ENCODE measurements at regions not wholly inside any gene's neighbourhood (a gene's known extent, or its start where the extent isn't known, plus 50 kb on each side); places are given as distances from the start of the nearest gene placed in this dataset.
A peak's percentile ranks its signal among the peaks of the same experiment; 100 is the strongest.

DNA sequence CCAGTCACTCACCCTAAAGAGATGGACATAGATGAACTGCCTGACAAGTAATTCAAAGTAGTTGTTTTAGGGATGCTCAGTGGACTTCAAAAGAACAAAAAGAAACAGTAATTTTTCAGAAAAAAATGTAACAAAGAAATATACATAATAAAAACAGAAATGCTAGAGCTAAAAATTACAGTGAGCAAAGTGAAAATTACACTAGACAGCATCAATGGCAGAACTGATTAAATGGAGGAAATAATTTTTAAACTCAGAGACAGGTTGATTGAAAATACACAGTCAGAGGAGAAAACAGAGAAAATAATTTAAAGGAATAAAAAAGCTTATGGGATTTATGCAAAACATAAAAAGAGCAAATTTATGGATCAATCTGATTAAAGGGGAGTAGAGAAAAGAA is 1968.4 kb downstream of the EFNA5 start:
- RAD21 ChIA-PET (ENCODE audit: low non-redundant PET in 1 of 2, low total read pairs in 2 of 2, uncharacterized antibody in 2 of 2, unreplicated experiment in 2 of 2): no interaction called here
- Histone ChIP-seq H3K4me3 (replicated peaks in 1 of 2; ENCODE audit: low read depth in 1 of 2, low read length in 2 of 2) (no peak overlapping the region), H3K79me2 (ENCODE audit: insufficient read depth, low read length) (no peaks in the 10 kb centered on the region), H4K20me1 (ENCODE audit: insufficient read depth) (no peaks in the 10 kb centered on the region), H3K27me3 (ENCODE audit: insufficient read depth, low read length) (no peaks in the 10 kb centered on the region), H3K4me1 (ENCODE audit: control insufficient read depth in 1 of 2, insufficient read depth in 2 of 2, low read length in 2 of 2) (no peaks in the 10 kb centered on the region), H2AFZ (ENCODE audit: low read depth, low read length, poor library complexity, severe bottlenecking) (no peak overlapping the region), H3K9ac (ENCODE audit: low read length) (no peak overlapping the region), H3K36me3 (ENCODE audit: control insufficient read depth in 1 of 2, insufficient read depth in 2 of 2, low read length in 2 of 2) (no peaks in the 10 kb centered on the region), H3K9me3 (ENCODE audit: control insufficient read depth in 1 of 2, insufficient read depth in 1 of 2, low read depth in 1 of 2, low read length in 2 of 2) (no peaks in the 10 kb centered on the region), H3K4me2 (ENCODE audit: low read length) (no peak overlapping the region), H3K9me2 (ENCODE audit: insufficient read depth) (no peaks in the 10 kb centered on the region), H3K27ac (ENCODE audit: low read depth, low read length) (no peak overlapping the region)
- POLR2A ChIA-PET: no interaction called here
- no peak for TF ChIP-seq POLR2A (IDR thresholded peaks at IDR 0.05; ENCODE audit: borderline replicate concordance, extremely low read depth, insufficient read depth, insufficient read length)
- TF ChIP-seq, protein P1, sequence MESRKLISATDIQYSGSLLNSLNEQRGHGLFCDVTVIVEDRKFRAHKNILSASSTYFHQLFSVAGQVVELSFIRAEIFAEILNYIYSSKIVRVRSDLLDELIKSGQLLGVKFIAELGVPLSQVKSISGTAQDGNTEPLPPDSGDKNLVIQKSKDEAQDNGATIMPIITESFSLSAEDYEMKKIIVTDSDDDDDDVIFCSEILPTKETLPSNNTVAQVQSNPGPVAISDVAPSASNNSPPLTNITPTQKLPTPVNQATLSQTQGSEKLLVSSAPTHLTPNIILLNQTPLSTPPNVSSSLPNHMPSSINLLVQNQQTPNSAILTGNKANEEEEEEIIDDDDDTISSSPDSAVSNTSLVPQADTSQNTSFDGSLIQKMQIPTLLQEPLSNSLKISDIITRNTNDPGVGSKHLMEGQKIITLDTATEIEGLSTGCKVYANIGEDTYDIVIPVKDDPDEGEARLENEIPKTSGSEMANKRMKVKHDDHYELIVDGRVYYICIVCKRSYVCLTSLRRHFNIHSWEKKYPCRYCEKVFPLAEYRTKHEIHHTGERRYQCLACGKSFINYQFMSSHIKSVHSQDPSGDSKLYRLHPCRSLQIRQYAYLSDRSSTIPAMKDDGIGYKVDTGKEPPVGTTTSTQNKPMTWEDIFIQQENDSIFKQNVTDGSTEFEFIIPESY (IDR thresholded peaks at IDR 0.05; ENCODE audit: extremely low read depth, insufficient replicate concordance, low read length): no peak
- TF ChIP-seq CBX3 (IDR thresholded peaks at IDR 0.05; ENCODE audit: low read depth): peak; percentile 53; the same call in 1 of the 2 replicates
- CTCF ChIA-PET: no interaction called here
- intact Hi-C loops (cut with micrococcal nuclease): no loop called here
- DNase-seq (ENCODE audit: low read depth, low spot score): no peak
- ATAC-seq: no peak
- no TSS peak for BruUV-seq (replicated peaks)

DNA sequence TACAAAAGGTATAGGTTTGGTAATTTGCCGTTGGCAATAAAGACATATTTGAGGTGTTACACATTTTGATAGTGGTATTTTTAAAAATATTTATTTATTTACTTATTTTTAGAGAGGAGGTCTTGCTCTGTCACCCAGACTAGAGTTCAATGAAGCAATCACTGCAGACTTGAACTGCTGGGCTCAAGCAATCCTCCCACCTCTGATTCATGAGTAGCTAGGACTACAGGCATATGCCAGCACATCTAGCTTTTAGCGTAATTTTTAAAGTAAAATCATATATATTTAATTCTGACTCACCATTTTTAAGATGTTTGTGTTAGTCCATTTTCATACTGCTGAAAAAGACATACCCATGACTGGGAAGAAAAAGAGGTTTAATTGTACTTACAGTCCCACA is 1974.3 kb downstream of the EFNA5 start:
- H4K20me1 ChIP-seq (ENCODE audit: insufficient read depth): no peaks in the 10 kb centered on the region
- H3K4me2 ChIP-seq (ENCODE audit: low read length): no peak overlapping the region
- ATAC-seq: no peak
- no peaks in the 10 kb centered on the region for H3K4me1 ChIP-seq (ENCODE audit: control insufficient read depth in 1 of 2, insufficient read depth in 2 of 2, low read length in 2 of 2)
- BruUV-seq (replicated peaks): no TSS peak
- H2AFZ ChIP-seq (ENCODE audit: low read depth, low read length, poor library complexity, severe bottlenecking): no peak overlapping the region
- H3K4me3 ChIP-seq (replicated peaks in 1 of 2; ENCODE audit: low read depth in 1 of 2, low read length in 2 of 2): no peak overlapping the region
- H3K36me3 ChIP-seq (ENCODE audit: control insufficient read depth in 1 of 2, insufficient read depth in 2 of 2, low read length in 2 of 2): no peaks in the 10 kb centered on the region
- intact Hi-C loops (cut with micrococcal nuclease): no loop called here
- no peak overlapping the region for H3K9ac ChIP-seq (ENCODE audit: low read length)
- H3K9me2 ChIP-seq (ENCODE audit: insufficient read depth): no peaks in the 10 kb centered on the region
- no peaks in the 10 kb centered on the region for H3K79me2 ChIP-seq (ENCODE audit: insufficient read depth, low read length)
- H3K27me3 ChIP-seq (ENCODE audit: insufficient read depth, low read length): no peaks in the 10 kb centered on the region
- no peak overlapping the region for H3K27ac ChIP-seq (ENCODE audit: low read depth, low read length)
- H3K9me3 ChIP-seq (ENCODE audit: control insufficient read depth in 1 of 2, insufficient read depth in 1 of 2, low read depth in 1 of 2, low read length in 2 of 2): no peaks in the 10 kb centered on the region
- RAD21 ChIA-PET (ENCODE audit: low non-redundant PET in 1 of 2, low total read pairs in 2 of 2, uncharacterized antibody in 2 of 2, unreplicated experiment in 2 of 2): no interaction called here
- POLR2A ChIA-PET: no interaction called here
- CTCF ChIA-PET: no interaction called here
- DNase-seq (ENCODE audit: low read depth, low spot score): no peak
- TF ChIP-seq EGR1 (IDR thresholded peaks at IDR 0.05; ENCODE audit: low read depth): no peak
- no peak for TF ChIP-seq SP1 (IDR thresholded peaks at IDR 0.05; ENCODE audit: low read depth)
- TF ChIP-seq POLR2AphosphoS5 (IDR thresholded peaks at IDR 0.05; ENCODE audit: low read depth, low read length): no peak
- no peak for TF ChIP-seq EZH2phosphoT487 (IDR thresholded peaks at IDR 0.05; ENCODE audit: borderline replicate concordance)
- TF ChIP-seq RAD21 (IDR thresholded peaks at IDR 0.05; ENCODE audit: low read depth): no peak
- TF ChIP-seq, protein P2, sequence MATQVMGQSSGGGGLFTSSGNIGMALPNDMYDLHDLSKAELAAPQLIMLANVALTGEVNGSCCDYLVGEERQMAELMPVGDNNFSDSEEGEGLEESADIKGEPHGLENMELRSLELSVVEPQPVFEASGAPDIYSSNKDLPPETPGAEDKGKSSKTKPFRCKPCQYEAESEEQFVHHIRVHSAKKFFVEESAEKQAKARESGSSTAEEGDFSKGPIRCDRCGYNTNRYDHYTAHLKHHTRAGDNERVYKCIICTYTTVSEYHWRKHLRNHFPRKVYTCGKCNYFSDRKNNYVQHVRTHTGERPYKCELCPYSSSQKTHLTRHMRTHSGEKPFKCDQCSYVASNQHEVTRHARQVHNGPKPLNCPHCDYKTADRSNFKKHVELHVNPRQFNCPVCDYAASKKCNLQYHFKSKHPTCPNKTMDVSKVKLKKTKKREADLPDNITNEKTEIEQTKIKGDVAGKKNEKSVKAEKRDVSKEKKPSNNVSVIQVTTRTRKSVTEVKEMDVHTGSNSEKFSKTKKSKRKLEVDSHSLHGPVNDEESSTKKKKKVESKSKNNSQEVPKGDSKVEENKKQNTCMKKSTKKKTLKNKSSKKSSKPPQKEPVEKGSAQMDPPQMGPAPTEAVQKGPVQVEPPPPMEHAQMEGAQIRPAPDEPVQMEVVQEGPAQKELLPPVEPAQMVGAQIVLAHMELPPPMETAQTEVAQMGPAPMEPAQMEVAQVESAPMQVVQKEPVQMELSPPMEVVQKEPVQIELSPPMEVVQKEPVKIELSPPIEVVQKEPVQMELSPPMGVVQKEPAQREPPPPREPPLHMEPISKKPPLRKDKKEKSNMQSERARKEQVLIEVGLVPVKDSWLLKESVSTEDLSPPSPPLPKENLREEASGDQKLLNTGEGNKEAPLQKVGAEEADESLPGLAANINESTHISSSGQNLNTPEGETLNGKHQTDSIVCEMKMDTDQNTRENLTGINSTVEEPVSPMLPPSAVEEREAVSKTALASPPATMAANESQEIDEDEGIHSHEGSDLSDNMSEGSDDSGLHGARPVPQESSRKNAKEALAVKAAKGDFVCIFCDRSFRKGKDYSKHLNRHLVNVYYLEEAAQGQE (IDR thresholded peaks at IDR 0.05; ENCODE audit: low read depth): no peak
- no peak for TF ChIP-seq YY1 (IDR thresholded peaks at IDR 0.05; ENCODE audit: extremely low read depth, insufficient replicate concordance, low read depth, low read length)
- no peak for TF ChIP-seq JUND (IDR thresholded peaks at IDR 0.05)
- TF ChIP-seq TCF7L2 (IDR thresholded peaks at IDR 0.05; ENCODE audit: borderline replicate concordance, extremely low read depth, insufficient read depth, insufficient read length): no peak
- TF ChIP-seq FOSL1 (IDR thresholded peaks at IDR 0.05; ENCODE audit: low read depth): no peak
- TF ChIP-seq EZH2 (IDR thresholded peaks at IDR 0.05): no peak
- TF ChIP-seq, protein P3, sequence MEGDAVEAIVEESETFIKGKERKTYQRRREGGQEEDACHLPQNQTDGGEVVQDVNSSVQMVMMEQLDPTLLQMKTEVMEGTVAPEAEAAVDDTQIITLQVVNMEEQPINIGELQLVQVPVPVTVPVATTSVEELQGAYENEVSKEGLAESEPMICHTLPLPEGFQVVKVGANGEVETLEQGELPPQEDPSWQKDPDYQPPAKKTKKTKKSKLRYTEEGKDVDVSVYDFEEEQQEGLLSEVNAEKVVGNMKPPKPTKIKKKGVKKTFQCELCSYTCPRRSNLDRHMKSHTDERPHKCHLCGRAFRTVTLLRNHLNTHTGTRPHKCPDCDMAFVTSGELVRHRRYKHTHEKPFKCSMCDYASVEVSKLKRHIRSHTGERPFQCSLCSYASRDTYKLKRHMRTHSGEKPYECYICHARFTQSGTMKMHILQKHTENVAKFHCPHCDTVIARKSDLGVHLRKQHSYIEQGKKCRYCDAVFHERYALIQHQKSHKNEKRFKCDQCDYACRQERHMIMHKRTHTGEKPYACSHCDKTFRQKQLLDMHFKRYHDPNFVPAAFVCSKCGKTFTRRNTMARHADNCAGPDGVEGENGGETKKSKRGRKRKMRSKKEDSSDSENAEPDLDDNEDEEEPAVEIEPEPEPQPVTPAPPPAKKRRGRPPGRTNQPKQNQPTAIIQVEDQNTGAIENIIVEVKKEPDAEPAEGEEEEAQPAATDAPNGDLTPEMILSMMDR (IDR thresholded peaks at IDR 0.05 in 2 of 3, conservative IDR thresholded peaks at IDR 0.05 in 1 of 3; ENCODE audit: borderline replicate concordance in 1 of 3, insufficient read depth in 1 of 3, low read depth in 2 of 3, low read length in 2 of 3): no peak

Data from HCT116 (cell line).